ENCODE measurements at regions not wholly inside any gene's neighbourhood (a gene's known extent, or its start where the extent isn't known, plus 50 kb on each side); places are given as distances from the start of the nearest gene placed in this dataset.

DNA sequence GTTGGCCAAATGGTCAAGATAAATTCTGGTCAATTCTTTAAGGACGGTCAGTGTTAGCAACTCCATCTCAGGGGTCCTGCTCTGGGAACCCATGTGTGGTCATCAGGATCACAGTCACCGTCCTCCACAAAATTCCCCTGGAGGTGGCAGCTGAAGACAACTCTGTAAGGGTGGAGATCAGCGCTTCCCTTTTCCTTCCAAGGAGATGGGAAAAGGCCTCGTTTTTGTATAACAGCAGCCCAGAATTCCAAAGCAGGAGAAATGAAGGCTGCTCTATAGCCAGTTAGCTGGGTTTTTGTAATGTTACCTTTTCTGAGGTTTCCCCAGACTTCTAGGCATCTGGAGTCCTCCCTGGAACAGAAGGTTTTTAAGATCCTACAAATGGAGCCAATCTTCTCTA is 334.8 kb downstream of the MYCN start:
- Histone ChIP-seq H3K27me3 (ENCODE audit: insufficient read depth, poor library complexity, severe bottlenecking) (no peaks in the 10 kb centered on the region), H3K4me1 (ENCODE audit: insufficient read depth, poor library complexity, severe bottlenecking) (no peaks in the 10 kb centered on the region), H3K27ac (ENCODE audit: poor library complexity, severe bottlenecking) (no peak overlapping the region), H3K4me3 (ENCODE audit: severe bottlenecking) (no peak overlapping the region), H3K9me3 (ENCODE audit: severe bottlenecking) (no peaks in the 10 kb centered on the region), H3K36me3 (ENCODE audit: low read depth) (no peaks in the 10 kb centered on the region)
- TF ChIP-seq, protein P1, sequence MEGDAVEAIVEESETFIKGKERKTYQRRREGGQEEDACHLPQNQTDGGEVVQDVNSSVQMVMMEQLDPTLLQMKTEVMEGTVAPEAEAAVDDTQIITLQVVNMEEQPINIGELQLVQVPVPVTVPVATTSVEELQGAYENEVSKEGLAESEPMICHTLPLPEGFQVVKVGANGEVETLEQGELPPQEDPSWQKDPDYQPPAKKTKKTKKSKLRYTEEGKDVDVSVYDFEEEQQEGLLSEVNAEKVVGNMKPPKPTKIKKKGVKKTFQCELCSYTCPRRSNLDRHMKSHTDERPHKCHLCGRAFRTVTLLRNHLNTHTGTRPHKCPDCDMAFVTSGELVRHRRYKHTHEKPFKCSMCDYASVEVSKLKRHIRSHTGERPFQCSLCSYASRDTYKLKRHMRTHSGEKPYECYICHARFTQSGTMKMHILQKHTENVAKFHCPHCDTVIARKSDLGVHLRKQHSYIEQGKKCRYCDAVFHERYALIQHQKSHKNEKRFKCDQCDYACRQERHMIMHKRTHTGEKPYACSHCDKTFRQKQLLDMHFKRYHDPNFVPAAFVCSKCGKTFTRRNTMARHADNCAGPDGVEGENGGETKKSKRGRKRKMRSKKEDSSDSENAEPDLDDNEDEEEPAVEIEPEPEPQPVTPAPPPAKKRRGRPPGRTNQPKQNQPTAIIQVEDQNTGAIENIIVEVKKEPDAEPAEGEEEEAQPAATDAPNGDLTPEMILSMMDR (IDR thresholded peaks at IDR 0.05; ENCODE audit: poor library complexity, severe bottlenecking) = no peak
- no peak for ATAC-seq (ENCODE audit: low read depth)
- DNase-seq (ENCODE audit: low spot score) = no peak

- H3K9me3 ChIP-seq (ENCODE audit: severe bottlenecking) = no peaks in the 10 kb centered on the region
- H3K27me3 ChIP-seq (ENCODE audit: insufficient read depth, poor library complexity, severe bottlenecking) = no peaks in the 10 kb centered on the region
- ATAC-seq (ENCODE audit: low read depth) (no peak), DNase-seq (ENCODE audit: low spot score) (no peak)
- no peaks in the 10 kb centered on the region for H3K36me3 ChIP-seq (ENCODE audit: low read depth)
- H3K4me1 ChIP-seq (ENCODE audit: insufficient read depth, poor library complexity, severe bottlenecking) = no peaks in the 10 kb centered on the region
- TF ChIP-seq, protein P1 (IDR thresholded peaks at IDR 0.05; ENCODE audit: poor library complexity, severe bottlenecking) = no peak
- no peak overlapping the region for H3K27ac ChIP-seq (ENCODE audit: poor library complexity, severe bottlenecking)
- no peak overlapping the region for H3K4me3 ChIP-seq (ENCODE audit: severe bottlenecking)
Measured at GRCh38 chr2:16273111-16273510, 332.8 kb downstream of the MYCN start.

DNA sequence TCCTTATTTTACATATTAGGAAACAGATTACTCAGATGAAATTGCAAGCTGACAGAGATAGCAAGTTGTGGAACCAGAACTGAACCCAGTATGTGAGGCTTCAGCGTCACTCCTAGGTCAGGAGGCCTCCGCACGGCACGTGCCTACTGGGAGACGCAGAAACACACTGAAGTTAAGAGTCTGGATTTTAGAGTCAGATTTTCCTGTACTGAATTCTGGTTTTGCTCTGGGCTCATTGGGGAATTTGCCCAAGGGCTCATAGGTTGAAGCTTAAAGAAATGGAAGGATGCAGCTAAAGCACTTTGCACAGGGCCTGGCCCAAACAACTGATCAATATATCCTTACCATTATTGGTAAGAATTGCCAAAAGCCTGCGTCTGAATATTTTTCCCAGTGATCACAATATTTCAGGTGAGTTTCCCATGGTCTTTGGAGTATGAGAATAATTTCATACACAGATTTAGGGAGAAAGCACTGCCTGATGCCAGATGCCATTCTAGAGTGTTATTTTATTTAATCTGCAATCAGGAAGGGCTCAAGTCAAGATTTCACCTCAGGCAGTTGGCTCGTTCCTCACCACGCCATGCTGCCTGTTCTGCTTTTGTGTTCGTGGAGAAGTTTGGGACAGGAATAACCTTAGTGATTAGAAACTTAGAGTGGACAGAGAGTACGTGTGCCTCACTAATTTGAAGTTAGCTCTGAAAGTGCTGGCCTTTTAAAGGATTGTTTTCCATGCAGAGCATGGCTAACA is 331.9 kb downstream of the MYCN start:
- Histone ChIP-seq H3K36me3 (ENCODE audit: low read depth) (no peaks in the 10 kb centered on the region), H3K4me1 (ENCODE audit: insufficient read depth, poor library complexity, severe bottlenecking) (no peaks in the 10 kb centered on the region), H3K27ac (ENCODE audit: poor library complexity, severe bottlenecking) (no peak overlapping the region), H3K4me3 (ENCODE audit: severe bottlenecking) (no peak overlapping the region), H3K9me3 (ENCODE audit: severe bottlenecking) (no peaks in the 10 kb centered on the region), H3K27me3 (ENCODE audit: insufficient read depth, poor library complexity, severe bottlenecking) (no peaks in the 10 kb centered on the region)
- ATAC-seq (ENCODE audit: low read depth) (no peak), DNase-seq (ENCODE audit: low spot score) (no peak)
- TF ChIP-seq, protein P1 (IDR thresholded peaks at IDR 0.05; ENCODE audit: poor library complexity, severe bottlenecking) = no peak

DNA sequence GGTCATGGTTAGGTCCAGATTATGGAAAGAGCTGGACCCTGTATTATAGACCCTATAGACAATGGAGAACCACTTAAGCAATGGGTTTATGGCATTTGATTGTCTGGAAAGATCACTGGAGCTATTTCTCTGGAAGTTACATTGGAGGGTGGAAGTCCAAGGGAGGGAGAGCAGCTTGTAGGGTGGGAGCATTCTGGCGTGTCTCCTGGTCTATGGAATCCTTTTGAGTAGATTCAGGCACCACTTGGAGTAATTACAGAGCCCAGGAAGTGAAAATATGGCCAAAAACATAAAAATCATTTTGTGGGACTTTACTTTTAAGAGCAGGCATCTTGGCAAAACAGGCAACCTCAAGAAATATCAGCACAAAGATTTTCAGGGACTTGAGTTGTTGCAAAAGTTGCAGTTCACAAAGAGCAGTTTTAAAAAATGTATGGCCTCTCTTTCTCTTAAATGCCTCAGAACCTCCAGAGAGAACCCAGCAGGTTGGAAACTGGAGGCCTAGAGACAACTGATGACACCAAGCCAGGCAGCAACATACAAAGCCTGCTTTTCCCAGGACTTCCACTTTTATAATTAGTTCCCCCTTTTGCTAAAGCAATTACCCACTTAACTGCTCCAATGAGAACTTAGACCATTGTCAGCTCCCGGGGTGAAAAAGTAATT is 331.0 kb downstream of the MYCN start:
- H3K27ac ChIP-seq (ENCODE audit: poor library complexity, severe bottlenecking) = no peak overlapping the region
- no peak overlapping the region for H3K4me3 ChIP-seq (ENCODE audit: severe bottlenecking)
- H3K27me3 ChIP-seq (ENCODE audit: insufficient read depth, poor library complexity, severe bottlenecking) = no peaks in the 10 kb centered on the region
- ATAC-seq (ENCODE audit: low read depth) = no peak
- no peaks in the 10 kb centered on the region for H3K36me3 ChIP-seq (ENCODE audit: low read depth)
- H3K9me3 ChIP-seq (ENCODE audit: severe bottlenecking) = no peaks in the 10 kb centered on the region
- DNase-seq (ENCODE audit: low spot score) = no peak
- TF ChIP-seq, protein P1 (IDR thresholded peaks at IDR 0.05; ENCODE audit: poor library complexity, severe bottlenecking) = no peak
- H3K4me1 ChIP-seq (ENCODE audit: insufficient read depth, poor library complexity, severe bottlenecking) = no peaks in the 10 kb centered on the region

DNA sequence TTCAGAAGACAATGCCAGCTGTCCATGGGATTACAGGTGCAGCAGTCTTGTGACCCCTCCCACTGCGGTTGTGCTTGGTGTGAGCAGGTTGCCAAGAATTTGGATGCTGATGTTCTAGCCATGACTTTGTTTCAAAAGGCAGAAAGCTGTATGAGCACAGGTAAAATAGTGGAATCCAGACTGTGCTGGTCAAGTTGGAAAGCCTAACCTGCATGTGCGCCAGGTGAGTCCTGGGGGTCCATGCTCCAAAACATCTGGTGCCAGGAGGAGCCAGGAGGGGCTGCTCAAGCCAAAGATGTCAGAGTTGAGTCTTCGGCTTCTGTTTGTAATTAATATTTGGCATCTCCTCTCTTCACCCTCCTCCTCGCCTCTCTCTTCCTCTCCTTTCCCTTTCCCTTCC is 330.1 kb downstream of the MYCN start:
- TF ChIP-seq, protein P1 (IDR thresholded peaks at IDR 0.05; ENCODE audit: poor library complexity, severe bottlenecking) = no peak
- H3K4me3 ChIP-seq (ENCODE audit: severe bottlenecking) = no peak overlapping the region
- no peak for ATAC-seq (ENCODE audit: low read depth)
- no peak for DNase-seq (ENCODE audit: low spot score)
- no peaks in the 10 kb centered on the region for H3K36me3 ChIP-seq (ENCODE audit: low read depth)
- H3K9me3 ChIP-seq (ENCODE audit: severe bottlenecking) = no peaks in the 10 kb centered on the region
- H3K27ac ChIP-seq (ENCODE audit: poor library complexity, severe bottlenecking) = no peak overlapping the region
- H3K4me1 ChIP-seq (ENCODE audit: insufficient read depth, poor library complexity, severe bottlenecking) = no peaks in the 10 kb centered on the region
- H3K27me3 ChIP-seq (ENCODE audit: insufficient read depth, poor library complexity, severe bottlenecking) = no peaks in the 10 kb centered on the region

All from RWPE2 (cell line).